Liver (tissue), 8 donors: ENCODE measurements at regions not wholly inside any gene's neighbourhood (a gene's known extent, or its start where the extent isn't known, plus 50 kb on each side); places are given as distances from the start of the nearest gene placed in this dataset.

Experiments used
- DNase-seq: peaks from one replicate; pipeline ENCODE4 v3.0.0-alpha.2; 2017; ENCODE audit warnings: low spot score
- H3K27ac ChIP-seq, 2 donors: one replicate each; pipeline ENCODE4 v1.7.0; 2013; ENCODE audit warnings: inconsistent platforms in 2 of 2, low read length in 2 of 2, control low read depth in 1 of 2, low read depth in 1 of 2, mild to moderate bottlenecking in 1 of 2
- H3K27me3 ChIP-seq, 4 donors: one replicate each; pipeline versions ENCODE4 v1.6.1 to v1.7.0; 2013; ENCODE audit warnings: low read length in 3 of 4, inconsistent platforms in 1 of 4, mild to moderate bottlenecking in 1 of 4, moderate library complexity in 1 of 4; ENCODE audit not compliant: control insufficient read depth in 4 of 4, insufficient read depth in 4 of 4
- H3K36me3 ChIP-seq, 4 donors: one replicate each; pipeline versions ENCODE4 v1.6.1 to v1.7.0; 2013; ENCODE audit warnings: low read length in 3 of 4, mild to moderate bottlenecking in 3 of 4, low read depth in 1 of 4, moderate library complexity in 1 of 4; ENCODE audit not compliant: control insufficient read depth in 4 of 4, insufficient read depth in 3 of 4
- H3K4me1 ChIP-seq, 4 donors: one replicate each; pipeline versions ENCODE4 v1.6.1 to v1.7.0; 2013; ENCODE audit warnings: low read length in 3 of 4, mild to moderate bottlenecking in 3 of 4, moderate library complexity in 1 of 4; ENCODE audit not compliant: control insufficient read depth in 4 of 4, insufficient read depth in 4 of 4
- H3K4me3 ChIP-seq, 3 donors: one replicate each; pipeline versions ENCODE4 v1.6.1 to v1.7.0; 2013; ENCODE audit warnings: low read length in 3 of 3, control low read depth in 1 of 3, low read depth in 1 of 3, mild to moderate bottlenecking in 1 of 3
- H3K9ac ChIP-seq, 2 donors: one replicate each; pipeline ENCODE4 v1.7.0; 2013; ENCODE audit warnings: low read length in 2 of 2, mild to moderate bottlenecking in 2 of 2, moderate library complexity in 2 of 2, control low read depth in 1 of 2, low read depth in 1 of 2
- H3K9me3 ChIP-seq, 4 donors: one replicate each; pipeline versions ENCODE4 v1.6.1 to v1.7.0; 2013; ENCODE audit warnings: low read length in 3 of 4; ENCODE audit not compliant: control insufficient read depth in 4 of 4
- ATF3 ChIP-seq: IDR thresholded peaks from 2 replicates; pipeline ENCODE4 v1.6.1; 2016; ENCODE audit warnings: antibody characterized with exemption
- CTCF ChIP-seq: fragments of 150-350 bp; IDR thresholded peaks from 2 replicates; pipeline ENCODE4 v1.5.1; 2017; ENCODE audit warnings: improper control_type of control experiment, low read depth, low read length; ENCODE audit not compliant: missing input control
- EGR1 ChIP-seq, 2 donors: IDR thresholded peaks; 2 replicates each; pipeline ENCODE4 v1.6.1; 2016 to 2018; ENCODE audit warnings: antibody characterized with exemption in 2 of 2, low read depth in 2 of 2
- FOXA1 ChIP-seq: IDR thresholded peaks from 2 replicates; pipeline ENCODE4 v1.6.1; 2016; ENCODE audit warnings: antibody characterized with exemption
- FOXA2 ChIP-seq: IDR thresholded peaks from 2 replicates; pipeline ENCODE4 v1.6.1; 2016; ENCODE audit warnings: antibody characterized with exemption
- GABPA ChIP-seq, 2 donors: IDR thresholded peaks in 1 of 2; conservative IDR thresholded peaks in 1 of 2; 2 replicates each; pipeline ENCODE4 v1.6.1; 2016; ENCODE audit warnings: antibody characterized with exemption in 2 of 2, mild to moderate bottlenecking in 1 of 2, moderate library complexity in 1 of 2
- HNF4A ChIP-seq, 2 donors: conservative IDR thresholded peaks; 2 replicates each; pipeline ENCODE4 v1.6.1; 2016; ENCODE audit warnings: antibody characterized with exemption in 2 of 2, mild to moderate bottlenecking in 2 of 2
- HNF4G ChIP-seq: IDR thresholded peaks from 2 replicates; pipeline ENCODE4 v1.6.1; 2016; ENCODE audit warnings: antibody characterized with exemption
- JUND ChIP-seq, 2 donors: IDR thresholded peaks; 2 replicates each; pipeline ENCODE4 v1.6.1; 2016; ENCODE audit warnings: antibody characterized with exemption in 2 of 2
- MAX ChIP-seq: IDR thresholded peaks from 2 replicates; pipeline ENCODE4 v1.6.1; 2016; ENCODE audit warnings: antibody characterized with exemption
- NR2F2 ChIP-seq: IDR thresholded peaks from 2 replicates; pipeline ENCODE4 v1.6.1; 2016; ENCODE audit warnings: antibody characterized with exemption
- RAD21 ChIP-seq, 2 donors: IDR thresholded peaks; 2 replicates each; pipeline ENCODE4 v1.6.1; 2016; ENCODE audit warnings: antibody characterized with exemption in 2 of 2, mild to moderate bottlenecking in 2 of 2
- RXRA ChIP-seq, 2 donors: IDR thresholded peaks; 2 replicates each; pipeline ENCODE4 v1.6.1; 2017 to 2018; ENCODE audit warnings: antibody characterized with exemption in 2 of 2, mild to moderate bottlenecking in 1 of 2
- SP1 ChIP-seq: IDR thresholded peaks from 2 replicates; pipeline ENCODE4 v1.6.1; 2018; ENCODE audit warnings: antibody characterized with exemption, mild to moderate bottlenecking
- TAF1 ChIP-seq: conservative IDR thresholded peaks from 2 replicates; pipeline ENCODE4 v1.6.1; 2016; ENCODE audit warnings: antibody characterized with exemption, mild to moderate bottlenecking
- YY1 ChIP-seq: IDR thresholded peaks from 2 replicates; pipeline ENCODE4 v1.6.1; 2016; ENCODE audit warnings: antibody characterized with exemption, mild to moderate bottlenecking
- ZBTB33 ChIP-seq: IDR thresholded peaks from 2 replicates; pipeline ENCODE4 v1.6.1; 2016; ENCODE audit warnings: antibody characterized with exemption
- WGBS: extraction: QIAGEN DNeasy Blood & Tissue Kit; methylation state at CpG from one replicate; pipeline ENCODE4 v1.1.7; 2013; 5-methylcytosine and 5-hydroxymethylcytosine counted together
- donor health status: healthy.
- donor health status: healthy.
- donor health status: healthy.
- donor health status: healthy.
- donor health status: healthy.

DNA sequence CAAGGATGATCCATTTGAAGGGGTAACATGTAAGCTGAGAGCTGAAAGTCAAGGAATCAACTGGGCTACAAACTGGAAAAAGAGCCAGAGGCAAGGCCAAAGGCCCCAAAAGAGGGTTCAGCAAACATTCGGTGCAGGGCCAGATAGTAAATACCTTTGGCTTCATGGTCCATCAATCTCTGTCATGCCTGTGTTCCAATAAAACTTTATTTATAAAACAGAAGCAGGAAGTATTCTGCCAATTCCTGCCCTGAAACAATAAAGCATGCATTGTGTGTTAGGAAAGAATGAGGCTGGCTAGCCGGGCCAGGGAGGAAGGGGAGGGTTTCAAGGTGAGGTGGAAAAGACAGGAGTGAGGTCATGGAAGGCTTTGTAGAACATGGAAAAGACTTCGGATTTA lies 107.1 kb downstream of the LBH start:
- Histone ChIP-seq H3K9me3 (no peaks in the 10 kb centered on the region), H3K4me3 (no peak overlapping the region), H3K9ac (no peak overlapping the region), H3K4me1 (no peaks in the 10 kb centered on the region), H3K27me3 (no peaks in the 10 kb centered on the region), H3K27ac (no peak overlapping the region), H3K36me3 (no peaks in the 10 kb centered on the region)
- DNase-seq = no peak
- TF ChIP-seq ZBTB33 = no peak
- no peak for TF ChIP-seq FOXA1
- no peak for TF ChIP-seq RAD21 (IDR thresholded peaks at IDR 0.05)
- no peak for TF ChIP-seq ATF3
- TF ChIP-seq RXRA (IDR thresholded peaks at IDR 0.05) = no peak
- TF ChIP-seq YY1 = no peak
- TF ChIP-seq GABPA (IDR thresholded peaks at IDR 0.05 in 1 of 2, conservative IDR thresholded peaks at IDR 0.05 in 1 of 2) = no peak
- no peak for TF ChIP-seq EGR1 (IDR thresholded peaks at IDR 0.05; ENCODE audit: low read depth in 2 of 2)
- no peak for TF ChIP-seq HNF4G
- no peak for TF ChIP-seq HNF4A (conservative IDR thresholded peaks at IDR 0.05)
- no peak for TF ChIP-seq TAF1
- no peak for TF ChIP-seq MAX
- TF ChIP-seq CTCF = no peak
- WGBS = 72% methylated on average over 3 of the region's 3 CpGs

DNA sequence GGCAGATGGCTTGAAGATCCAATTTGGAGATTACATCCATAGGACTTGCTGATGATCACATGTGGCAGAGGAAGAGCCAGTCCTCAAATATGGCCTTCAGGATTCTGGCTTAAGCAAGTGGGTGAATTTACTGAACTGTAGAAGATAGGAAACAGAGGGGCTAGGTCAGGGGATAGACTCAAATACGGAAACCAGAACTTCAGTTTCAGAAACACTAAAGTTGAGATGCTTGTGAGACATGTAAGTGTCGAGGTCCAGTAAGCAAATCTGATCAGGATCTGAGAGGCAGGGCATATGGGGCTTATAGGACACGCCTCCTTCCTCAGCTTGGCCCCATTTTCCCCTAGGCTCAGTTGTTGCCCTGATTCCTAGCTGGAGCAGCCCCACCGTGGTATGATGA lies 107.7 kb downstream of the LBH start:
- H3K9me3 ChIP-seq = no peaks in the 10 kb centered on the region
- 87% methylated on average over 4 of the region's 4 CpGs for WGBS
- H3K27me3 ChIP-seq = no peaks in the 10 kb centered on the region
- H3K4me1 ChIP-seq = no peaks in the 10 kb centered on the region
- no peak for TF ChIP-seq TAF1
- TF ChIP-seq JUND (IDR thresholded peaks at IDR 0.05) = no peak
- no peak for TF ChIP-seq EGR1 (IDR thresholded peaks at IDR 0.05; ENCODE audit: low read depth in 2 of 2)
- TF ChIP-seq CTCF = no peak
- TF ChIP-seq RAD21 (IDR thresholded peaks at IDR 0.05) = no peak
- TF ChIP-seq YY1 = no peak
- TF ChIP-seq MAX = no peak
- TF ChIP-seq ZBTB33 = no peak
- TF ChIP-seq FOXA2 = no peak
- TF ChIP-seq NR2F2 = no peak
- no peak for TF ChIP-seq SP1
- H3K9ac ChIP-seq = no peak overlapping the region
- no peaks in the 10 kb centered on the region for H3K36me3 ChIP-seq
- no peak overlapping the region for H3K27ac ChIP-seq
- H3K4me3 ChIP-seq = no peak overlapping the region
- no peak for DNase-seq
